Astrocyte (in vitro differentiated cells and primary cell): ENCODE measurements at regions not wholly inside any gene's neighbourhood (a gene's known extent, or its start where the extent isn't known, plus 50 kb on each side); places are given as distances from the start of the nearest gene placed in this dataset.

Experiments used
- DNase-seq: peaks from one replicate; pipeline ENCODE4 v3.0.0-alpha.2; 2010; ENCODE audit warnings: low read depth
- FAIRE-seq: peaks from 2 replicates; lab custom pipeline; 2011; peaks lifted over from hg19 to GRCh38; lab: Jason Lieb, UNC
- H2AFZ ChIP-seq: 2 replicates; pipeline ENCODE4 v1.6.0; 2012; ENCODE audit warnings: low read depth, low read length, inconsistent platforms
- H3K27ac ChIP-seq: 2 replicates; pipeline ENCODE4 v1.5.1; 2011; ENCODE audit warnings: low read depth, low read length, inconsistent platforms
- H3K27me3 ChIP-seq: 2 replicates; pipeline ENCODE4 v1.6.0; 2011; ENCODE audit warnings: low read length, inconsistent platforms; ENCODE audit not compliant: insufficient read depth
- H3K36me3 ChIP-seq: 2 replicates; pipeline ENCODE4 v1.5.1; 2011; ENCODE audit warnings: low read length, inconsistent platforms; ENCODE audit not compliant: insufficient read depth
- H3K4me1 ChIP-seq: 2 replicates; pipeline ENCODE4 v1.5.1; 2011; ENCODE audit warnings: low read length, inconsistent platforms; ENCODE audit not compliant: insufficient read depth
- H3K4me2 ChIP-seq: 2 replicates; pipeline ENCODE4 v1.6.0; 2012; ENCODE audit warnings: low read length, inconsistent platforms
- H3K4me3 ChIP-seq: 2 replicates; pipeline ENCODE4 v1.5.1; 2011; ENCODE audit warnings: low read depth, mild to moderate bottlenecking, low read length, inconsistent platforms; ENCODE audit not compliant: insufficient read depth
- H3K79me2 ChIP-seq: 2 replicates; pipeline ENCODE4 v1.6.0; 2012; ENCODE audit warnings: mild to moderate bottlenecking, low read length, inconsistent platforms; ENCODE audit not compliant: insufficient read depth
- H3K9ac ChIP-seq: 2 replicates; pipeline ENCODE4 v1.6.0; 2012; ENCODE audit warnings: mild to moderate bottlenecking, low read length, inconsistent platforms
- H3K9me3 ChIP-seq: 2 replicates; pipeline ENCODE4 v1.5.1; 2012; ENCODE audit warnings: low read depth, mild to moderate bottlenecking, low read length, inconsistent platforms; ENCODE audit not compliant: insufficient read depth
- H4K20me1 ChIP-seq: 2 replicates; pipeline ENCODE4 v1.6.0; 2012; ENCODE audit warnings: low read length, inconsistent platforms; ENCODE audit not compliant: insufficient read depth
- H3K27ac Mint-ChIP-seq: one replicate; pipeline ENCODE4 v1.8.0; 2021; ENCODE audit warnings: mild to moderate bottlenecking, mixed read lengths; ENCODE audit not compliant: unreplicated experiment
- H3K27me3 Mint-ChIP-seq: one replicate; pipeline ENCODE4 v1.8.0; 2021; ENCODE audit warnings: low read depth, mixed read lengths; ENCODE audit not compliant: unreplicated experiment
- H3K36me3 Mint-ChIP-seq: one replicate; pipeline ENCODE4 v1.8.0; 2021; ENCODE audit warnings: low read depth, mixed read lengths; ENCODE audit not compliant: unreplicated experiment
- H3K4me1 Mint-ChIP-seq: one replicate; pipeline ENCODE4 v1.8.0; 2021; ENCODE audit warnings: low read depth, mixed read lengths; ENCODE audit not compliant: unreplicated experiment
- H3K4me3 Mint-ChIP-seq: one replicate; pipeline ENCODE4 v1.8.0; 2021; ENCODE audit warnings: mild to moderate bottlenecking, moderate library complexity, mixed read lengths; ENCODE audit not compliant: unreplicated experiment
- H3K9me3 Mint-ChIP-seq: one replicate; pipeline ENCODE4 v1.8.0; 2021; ENCODE audit warnings: mild to moderate bottlenecking, mixed read lengths; ENCODE audit not compliant: unreplicated experiment
- CTCF ChIP-seq: IDR thresholded peaks from 2 replicates; pipeline ENCODE4 v1.5.1; 2011; ENCODE audit warnings: low read depth, mild to moderate bottlenecking, inconsistent platforms, low read length, moderate library complexity; ENCODE audit not compliant: insufficient read depth
- EZH2 ChIP-seq: IDR thresholded peaks from 2 replicates; pipeline ENCODE4 v1.6.1; 2012; ENCODE audit warnings: mild to moderate bottlenecking, low read length, inconsistent platforms; ENCODE audit not compliant: insufficient read depth

DNA sequence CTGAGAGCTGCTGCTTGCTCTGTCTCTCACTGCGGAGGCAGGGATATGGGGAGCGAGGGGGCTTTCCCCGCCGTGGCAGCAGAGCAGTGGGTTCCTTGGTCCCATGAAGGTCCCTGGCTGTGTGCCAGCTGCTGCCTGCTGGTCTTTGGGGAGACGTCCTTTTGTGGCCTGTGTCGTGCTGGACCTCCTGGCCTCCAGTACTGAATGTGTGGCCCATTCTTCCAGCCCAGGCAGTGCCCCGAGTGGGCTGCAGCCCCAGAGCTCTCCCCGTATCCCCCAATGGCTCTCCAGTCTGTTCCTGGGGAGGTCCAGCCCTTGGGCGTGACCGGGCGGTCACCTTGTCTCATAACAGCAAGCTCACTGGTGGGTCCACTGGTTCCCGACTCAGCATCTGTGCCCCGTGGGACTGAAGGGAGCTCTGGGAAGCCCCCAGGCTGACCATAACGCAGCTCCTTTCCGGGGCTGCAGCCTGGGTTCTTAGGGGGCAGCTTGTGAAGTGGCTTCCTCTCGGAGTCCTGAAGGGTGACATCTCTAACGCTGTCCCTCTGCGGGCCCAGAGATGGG is 115.6 kb downstream of the SMIM20 start:
- H4K20me1 ChIP-seq = no peaks in the 10 kb centered on the region
- H3K36me3 ChIP-seq = no peaks in the 10 kb centered on the region
- DNase-seq (no peak), FAIRE-seq (no peak)
- Mint-ChIP-seq H3K9me3 (peaks cover 3% of the 10 kb centered on the region), H3K4me3 (no peak overlapping the region), H3K27me3 (peaks cover 10% of the 10 kb centered on the region), H3K4me1 (peaks cover 29% of the 10 kb centered on the region), H3K27ac (peak overlapping the region; percentile 49), H3K36me3 (peaks cover 1% of the 10 kb centered on the region)
- H3K4me2 ChIP-seq = no peak overlapping the region
- no peaks in the 10 kb centered on the region for H3K9me3 ChIP-seq
- H3K27ac ChIP-seq = no peak overlapping the region
- TF ChIP-seq EZH2 = no peak
- no peak for TF ChIP-seq CTCF
- peak overlapping the region; percentile 8 for H3K9ac ChIP-seq
- H3K27me3 ChIP-seq = no peaks in the 10 kb centered on the region
- no peak overlapping the region for H2AFZ ChIP-seq
- H3K4me3 ChIP-seq = no peak overlapping the region
- H3K4me1 ChIP-seq = peaks cover 19% of the 10 kb centered on the region
- H3K79me2 ChIP-seq = no peaks in the 10 kb centered on the region

- TF ChIP-seq CTCF (no peak), EZH2 (no peak)
- H3K4me1 ChIP-seq = peaks cover 19% of the 10 kb centered on the region
- no peak for FAIRE-seq
Observed at GRCh38 chr4:26030260-26030667, 116.2 kb downstream of the SMIM20 start.

DNA sequence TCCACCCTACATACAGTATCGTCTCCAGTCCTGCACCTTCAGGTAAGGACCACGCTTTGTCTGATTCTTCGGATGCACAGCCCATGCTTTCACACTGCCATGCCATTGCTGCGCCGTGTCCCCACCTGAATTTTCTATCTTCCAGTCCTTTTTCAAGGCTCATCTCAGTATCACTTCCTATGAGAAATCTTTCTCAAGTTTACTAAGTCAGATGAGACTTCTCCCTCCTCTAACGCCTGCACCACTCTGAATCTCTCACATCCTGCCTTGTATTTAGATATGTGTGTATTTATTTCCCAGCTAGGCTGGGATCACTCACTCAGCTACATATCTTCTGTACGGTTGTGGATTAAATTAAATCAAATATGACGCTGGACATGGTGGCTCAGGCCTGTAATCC is 116.8 kb downstream of the SMIM20 start:
- Histone ChIP-seq H3K4me3 (no peak overlapping the region), H3K27ac (no peak overlapping the region), H3K79me2 (no peaks in the 10 kb centered on the region), H3K4me2 (no peak overlapping the region), H3K36me3 (no peaks in the 10 kb centered on the region), H3K4me1 (peaks cover 19% of the 10 kb centered on the region), H3K9me3 (no peaks in the 10 kb centered on the region), H2AFZ (no peak overlapping the region), H3K27me3 (no peaks in the 10 kb centered on the region), H4K20me1 (no peaks in the 10 kb centered on the region), H3K9ac (no peak overlapping the region)
- peaks cover 29% of the 10 kb centered on the region for H3K4me1 Mint-ChIP-seq
- H3K9me3 Mint-ChIP-seq = peaks cover 3% of the 10 kb centered on the region
- peaks cover 10% of the 10 kb centered on the region for H3K27me3 Mint-ChIP-seq
- no peak for DNase-seq
- peaks cover 1% of the 10 kb centered on the region for H3K36me3 Mint-ChIP-seq
- no peak for TF ChIP-seq CTCF
- peak overlapping the region; percentile 4 for H3K27ac Mint-ChIP-seq
- H3K4me3 Mint-ChIP-seq = no peak overlapping the region
- FAIRE-seq = no peak

More at GRCh38 chr4:26030260-26030667, 116.2 kb downstream of the SMIM20 start:
- no peaks in the 10 kb centered on the region for H3K9me3 ChIP-seq
- H3K4me3 ChIP-seq = no peak overlapping the region
- no peak overlapping the region for H2AFZ ChIP-seq
- no peak overlapping the region for H3K4me2 ChIP-seq
- no peak overlapping the region for H3K9ac ChIP-seq
- no peak overlapping the region for H3K27ac ChIP-seq
- peaks cover 10% of the 10 kb centered on the region for H3K27me3 Mint-ChIP-seq
- peak overlapping the region; percentile 4 for H3K27ac Mint-ChIP-seq
- no peaks in the 10 kb centered on the region for H4K20me1 ChIP-seq
- no peaks in the 10 kb centered on the region for H3K79me2 ChIP-seq
- no peaks in the 10 kb centered on the region for H3K27me3 ChIP-seq
- peaks cover 3% of the 10 kb centered on the region for H3K9me3 Mint-ChIP-seq
- no peak overlapping the region for H3K4me3 Mint-ChIP-seq
- peaks cover 1% of the 10 kb centered on the region for H3K36me3 Mint-ChIP-seq
- no peak for DNase-seq
- H3K36me3 ChIP-seq = no peaks in the 10 kb centered on the region
- peaks cover 29% of the 10 kb centered on the region for H3K4me1 Mint-ChIP-seq
